Osteoblast (primary cell): ENCODE measurements at regions not wholly inside any gene's neighbourhood (a gene's known extent, or its start where the extent isn't known, plus 50 kb on each side); places are given as distances from the start of the nearest gene placed in this dataset.

ENCODE experiments used
- DNase-seq: peaks from one replicate; pipeline ENCODE4 v3.0.0; 2011; ENCODE audit warnings: low spot score, mixed read lengths; ENCODE audit not compliant: insufficient read length; ENCODE audit errors: missing footprints
- H2AFZ ChIP-seq: 2 replicates; pipeline ENCODE4 v1.6.0; 2011; ENCODE audit warnings: mild to moderate bottlenecking, low read length
- H3K27ac ChIP-seq: 2 replicates; pipeline ENCODE4 v1.5.1; 2011; ENCODE audit warnings: mild to moderate bottlenecking, low read depth, low read length, moderate library complexity
- H3K27me3 ChIP-seq: 2 replicates; pipeline ENCODE4 v1.6.0; 2012; ENCODE audit warnings: mild to moderate bottlenecking, control low read depth, inconsistent platforms, low read length, moderate library complexity; ENCODE audit not compliant: insufficient read depth
- H3K36me3 ChIP-seq: 2 replicates; pipeline ENCODE4 v1.5.1; 2011; ENCODE audit warnings: mild to moderate bottlenecking, low read length, control low read depth, moderate library complexity; ENCODE audit not compliant: insufficient read depth
- H3K4me1 ChIP-seq: 2 replicates; pipeline ENCODE4 v1.5.1; 2011; ENCODE audit warnings: mild to moderate bottlenecking, low read length, control low read depth, moderate library complexity; ENCODE audit not compliant: insufficient read depth
- H3K4me2 ChIP-seq: 2 replicates; pipeline ENCODE4 v1.6.0; 2011; ENCODE audit warnings: mild to moderate bottlenecking, low read length; ENCODE audit not compliant: insufficient read depth
- H3K4me3 ChIP-seq: fragments of 200-600 bp; sonication (generic); 3 replicates; pipeline ENCODE4 v1.5.1; 2012; ENCODE audit warnings: mild to moderate bottlenecking, low read length, inconsistent platforms; ENCODE audit not compliant: insufficient read depth
- H3K79me2 ChIP-seq: 2 replicates; pipeline ENCODE4 v1.6.0; 2012; ENCODE audit warnings: mild to moderate bottlenecking, low read length, control low read depth, inconsistent platforms; ENCODE audit not compliant: insufficient read depth
- H3K9me3 ChIP-seq: 2 replicates; pipeline ENCODE4 v1.5.1; 2011; ENCODE audit warnings: low read depth, low read length, control low read depth
- H4K20me1 ChIP-seq: 2 replicates; pipeline ENCODE4 v1.6.0; 2012; ENCODE audit warnings: mild to moderate bottlenecking, low read length, control low read depth; ENCODE audit not compliant: insufficient read depth
- CTCF ChIP-seq: IDR thresholded peaks from 2 replicates; pipeline ENCODE4 v1.5.1; 2011; ENCODE audit warnings: mild to moderate bottlenecking, low read depth, low read length, moderate library complexity; ENCODE audit errors: extremely low read depth

DNA sequence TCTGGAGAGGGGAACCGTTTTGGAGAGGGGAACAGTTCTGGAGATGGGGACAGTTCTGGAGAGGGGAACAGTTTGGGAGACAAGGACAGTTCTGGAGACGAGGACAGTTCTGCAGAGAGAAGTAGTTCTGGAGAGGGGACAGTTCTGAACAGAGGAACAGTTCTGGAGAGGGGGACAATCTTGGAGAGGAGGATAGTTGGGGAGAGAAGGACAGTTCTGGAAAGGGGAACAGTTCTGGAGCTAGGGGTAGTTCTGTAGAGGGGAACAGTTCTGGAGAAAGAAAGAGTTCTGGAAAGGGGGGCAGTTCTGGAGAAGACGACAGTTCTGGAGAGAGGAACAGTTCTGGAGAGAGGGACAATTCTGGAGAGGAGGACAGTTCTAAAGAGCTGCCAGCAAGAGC, 745.9 kb downstream of the GALR1 start:
- H3K9me3 ChIP-seq, result peaks cover 1% of the 10 kb centered on the region
- TF ChIP-seq CTCF, result no peak
- H3K36me3 ChIP-seq, result no peaks in the 10 kb centered on the region

DNA sequence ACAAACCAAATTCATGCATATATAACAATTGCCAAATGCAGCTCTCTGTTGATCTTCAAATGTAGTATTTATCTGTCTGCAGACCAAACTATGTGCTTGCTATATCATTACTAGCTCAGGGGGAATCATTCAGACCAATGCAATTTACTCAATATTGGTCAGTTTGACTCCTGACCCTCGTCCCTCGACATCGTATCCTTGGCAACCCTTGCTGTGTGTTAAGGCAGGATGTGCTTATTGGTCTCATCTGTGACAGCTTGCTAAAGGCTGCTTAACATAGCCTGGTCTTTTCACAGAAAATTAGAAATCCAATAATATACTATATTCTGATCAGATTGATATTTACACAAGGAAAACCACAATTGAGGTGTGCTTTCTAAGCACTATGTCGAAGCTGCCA, 747.1 kb downstream of the GALR1 start:
- Histone ChIP-seq H3K4me3 (no peak overlapping the region), H4K20me1 (no peaks in the 10 kb centered on the region), H3K4me2 (no peak overlapping the region), H3K4me1 (no peaks in the 10 kb centered on the region), H3K27ac (no peak overlapping the region), H3K79me2 (no peaks in the 10 kb centered on the region), H3K27me3 (no peaks in the 10 kb centered on the region), H3K9me3 (peaks cover 4% of the 10 kb centered on the region), H2AFZ (no peak overlapping the region), H3K36me3 (no peaks in the 10 kb centered on the region)
- TF ChIP-seq CTCF, result no peak
- DNase-seq, result no peak

More for the DNA sequence above, 745.9 kb downstream of the GALR1 start:
- no peak overlapping the region for H2AFZ ChIP-seq
- H3K27me3 ChIP-seq, result no peaks in the 10 kb centered on the region
- no peaks in the 10 kb centered on the region for H4K20me1 ChIP-seq
- no peak for DNase-seq
- no peak overlapping the region for H3K4me2 ChIP-seq
- no peak overlapping the region for H3K4me3 ChIP-seq
- H3K4me1 ChIP-seq, result no peaks in the 10 kb centered on the region
- no peaks in the 10 kb centered on the region for H3K79me2 ChIP-seq
- no peak overlapping the region for H3K27ac ChIP-seq

DNA sequence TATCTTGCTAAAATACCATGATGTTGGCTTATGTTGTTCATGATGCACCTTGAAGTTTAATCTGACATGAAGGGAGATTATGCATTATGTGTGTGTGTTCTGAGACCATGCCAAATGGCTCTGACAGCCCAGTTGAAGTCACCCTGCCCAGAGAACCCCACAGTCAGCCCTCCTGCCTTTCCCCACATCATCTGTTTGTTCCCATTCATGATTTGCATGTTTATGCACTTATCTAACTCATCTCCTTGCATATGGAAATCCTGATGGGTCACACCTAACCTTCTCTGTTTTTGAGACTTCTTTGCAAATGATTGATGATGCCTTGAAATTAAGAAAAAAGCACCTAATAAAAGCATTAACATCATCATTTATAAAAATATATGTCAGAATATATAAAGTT, 752.2 kb downstream of the GALR1 start:
- H2AFZ ChIP-seq, result no peak overlapping the region
- no peak for DNase-seq
- no peaks in the 10 kb centered on the region for H3K27me3 ChIP-seq
- no peaks in the 10 kb centered on the region for H3K79me2 ChIP-seq
- H3K4me1 ChIP-seq, result no peaks in the 10 kb centered on the region
- no peak for TF ChIP-seq CTCF
- no peak overlapping the region for H3K27ac ChIP-seq
- H3K36me3 ChIP-seq, result no peaks in the 10 kb centered on the region
- H3K4me2 ChIP-seq, result no peak overlapping the region
- H3K9me3 ChIP-seq, result peaks cover 4% of the 10 kb centered on the region
- H4K20me1 ChIP-seq, result no peaks in the 10 kb centered on the region
- H3K4me3 ChIP-seq, result no peak overlapping the region

DNA sequence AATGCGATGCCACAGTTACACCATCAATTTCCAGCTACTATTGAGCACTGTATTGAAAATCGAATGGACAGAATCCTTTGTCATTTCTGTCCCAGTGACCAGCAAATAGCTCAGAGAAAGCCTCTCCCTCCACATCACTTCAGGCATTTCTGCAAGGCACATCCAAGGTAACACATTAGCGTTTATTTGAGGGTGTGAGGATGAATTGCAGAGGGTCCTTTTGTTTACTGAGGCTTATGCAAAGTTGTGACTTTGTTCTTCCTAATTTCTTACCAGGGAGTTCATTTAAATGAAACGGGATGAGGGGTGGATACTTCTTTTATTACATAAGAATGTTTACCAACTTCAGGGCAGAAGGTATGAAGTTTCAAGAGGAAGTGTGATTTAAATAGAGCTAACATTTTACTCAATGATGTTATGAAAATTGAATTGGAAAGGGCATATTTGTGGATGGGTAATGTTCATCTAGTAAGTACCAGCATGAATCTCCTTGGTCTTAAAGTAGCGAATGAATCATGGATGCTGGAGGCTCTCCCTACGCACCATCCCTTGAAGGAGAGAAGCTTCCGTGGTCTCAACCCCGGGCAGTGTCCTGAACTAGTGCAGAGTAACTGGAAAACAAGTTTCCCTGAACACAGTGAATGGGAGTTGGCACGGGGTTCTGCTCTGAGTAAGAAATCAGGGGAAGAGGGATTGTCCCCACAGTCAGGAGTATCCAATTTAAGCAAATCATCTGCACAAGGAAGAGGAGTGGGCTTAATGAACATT, 756.5 kb downstream of the GALR1 start:
- H3K27me3 ChIP-seq, result no peaks in the 10 kb centered on the region
- H3K9me3 ChIP-seq, result peaks cover 6% of the 10 kb centered on the region
- H3K27ac ChIP-seq, result no peak overlapping the region
- no peak for DNase-seq
- no peaks in the 10 kb centered on the region for H3K4me1 ChIP-seq
- H3K4me2 ChIP-seq, result no peak overlapping the region
- H4K20me1 ChIP-seq, result no peaks in the 10 kb centered on the region
- H3K36me3 ChIP-seq, result no peaks in the 10 kb centered on the region
- no peak overlapping the region for H3K4me3 ChIP-seq
- H2AFZ ChIP-seq, result no peak overlapping the region
- TF ChIP-seq CTCF, result no peak
- no peaks in the 10 kb centered on the region for H3K79me2 ChIP-seq
